OCI-LY7 (cell line): ENCODE measurements at regions not wholly inside any gene's neighbourhood (a gene's known extent, or its start where the extent isn't known, plus 50 kb on each side); places are given as distances from the start of the nearest gene placed in this dataset.

Experiments used
- EZH2phosphoT487 ChIP-seq: fragments of 200-600 bp; sonication (generic); IDR thresholded peaks from 2 replicates; pipeline ENCODE4 v1.6.1; 2018; ENCODE audit warnings: low read depth, borderline replicate concordance, mild to moderate bottlenecking, mixed run types, antibody characterized with exemption, low read length, moderate library complexity, mixed read lengths
- TF ChIP-seq, protein P1 (sequence below): fragments of 200-600 bp; sonication (generic); conservative IDR thresholded peaks from 2 replicates; pipeline ENCODE4 v1.5.1; 2014; ENCODE audit warnings: mild to moderate bottlenecking, antibody characterized with exemption, low read length, moderate library complexity, mixed read lengths

GRCh38 chr10:123517426-123517825 is 148.7 kb upstream of the GPR26 start:
- TF ChIP-seq, protein P1, sequence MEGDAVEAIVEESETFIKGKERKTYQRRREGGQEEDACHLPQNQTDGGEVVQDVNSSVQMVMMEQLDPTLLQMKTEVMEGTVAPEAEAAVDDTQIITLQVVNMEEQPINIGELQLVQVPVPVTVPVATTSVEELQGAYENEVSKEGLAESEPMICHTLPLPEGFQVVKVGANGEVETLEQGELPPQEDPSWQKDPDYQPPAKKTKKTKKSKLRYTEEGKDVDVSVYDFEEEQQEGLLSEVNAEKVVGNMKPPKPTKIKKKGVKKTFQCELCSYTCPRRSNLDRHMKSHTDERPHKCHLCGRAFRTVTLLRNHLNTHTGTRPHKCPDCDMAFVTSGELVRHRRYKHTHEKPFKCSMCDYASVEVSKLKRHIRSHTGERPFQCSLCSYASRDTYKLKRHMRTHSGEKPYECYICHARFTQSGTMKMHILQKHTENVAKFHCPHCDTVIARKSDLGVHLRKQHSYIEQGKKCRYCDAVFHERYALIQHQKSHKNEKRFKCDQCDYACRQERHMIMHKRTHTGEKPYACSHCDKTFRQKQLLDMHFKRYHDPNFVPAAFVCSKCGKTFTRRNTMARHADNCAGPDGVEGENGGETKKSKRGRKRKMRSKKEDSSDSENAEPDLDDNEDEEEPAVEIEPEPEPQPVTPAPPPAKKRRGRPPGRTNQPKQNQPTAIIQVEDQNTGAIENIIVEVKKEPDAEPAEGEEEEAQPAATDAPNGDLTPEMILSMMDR = no peak
- no peak for TF ChIP-seq EZH2phosphoT487
